Stimulated activated effector memory CD8-positive, alpha-beta T cell treated with anti-CD3 and anti-CD28 coated beads, Interleukin-12 subunit alpha, Interleukin-12 subunit beta, amount 100 ng/mL, for 72 hours (primary cell): ENCODE measurements at regions not wholly inside any gene's neighbourhood (a gene's known extent, or its start where the extent isn't known, plus 50 kb on each side); places are given as distances from the start of the nearest gene placed in this dataset.
"Not testable (repeated sequence)": the region's sequence is repeated elsewhere in the genome, so short reads cannot be mapped to it uniquely, and the experiment has no call there.

Experiments
- ATAC-seq: fragments of 150-1000 bp; cut with Tn5 transposase; 2 replicates; pipeline ENCODE4 v1.10.0; 2021
- DNase-seq, 2 donors: peaks; one replicate each; pipeline ENCODE4 v3.0.0; 2021 to 2022; ENCODE audit warnings: low spot score in 2 of 2
- H3K27ac Mint-ChIP-seq: one replicate; pipeline ENCODE4 v1.8.0; 2022; ENCODE audit warnings: mild to moderate bottlenecking, mixed read lengths
- H3K36me3 Mint-ChIP-seq: one replicate; pipeline ENCODE4 v1.8.0; 2022; ENCODE audit warnings: mild to moderate bottlenecking, mixed read lengths
- H3K4me1 Mint-ChIP-seq: one replicate; pipeline ENCODE4 v1.8.0; 2022; ENCODE audit warnings: mixed read lengths
- H3K4me3 Mint-ChIP-seq: one replicate; pipeline ENCODE4 v1.8.0; 2022; ENCODE audit warnings: mild to moderate bottlenecking, mixed read lengths
- H3K9me3 Mint-ChIP-seq: one replicate; pipeline ENCODE4 v1.8.0; 2022; ENCODE audit warnings: mixed read lengths

DNA sequence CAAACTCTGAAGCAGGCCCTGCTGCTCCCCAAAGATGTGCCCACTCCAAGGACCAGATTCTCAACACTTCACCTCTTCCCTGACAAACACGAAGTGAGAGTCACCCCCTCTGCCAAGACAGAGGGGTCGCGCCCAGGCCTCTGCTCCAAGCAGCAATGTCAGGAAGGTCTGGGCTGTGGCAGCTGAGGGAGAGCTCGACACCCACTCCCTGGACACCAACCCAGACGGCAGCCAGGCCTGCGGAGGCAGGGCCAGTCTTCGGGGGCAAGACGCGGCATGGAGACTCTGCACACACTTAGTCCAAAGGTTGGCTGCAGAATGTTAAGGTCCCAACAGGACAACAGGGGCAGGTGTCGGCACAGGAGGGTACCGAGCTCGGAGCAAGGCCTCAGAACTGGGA is 144.2 kb downstream of the DLL1 start:
- H3K9me3 Mint-ChIP-seq: peaks cover 12% of the 10 kb centered on the region
- ATAC-seq: no peak
- no peak for DNase-seq
- H3K4me1 Mint-ChIP-seq: peaks cover 61% of the 10 kb centered on the region
- peak overlapping the region; percentile 99 for H3K27ac Mint-ChIP-seq
- peak overlapping the region; percentile 81 for H3K4me3 Mint-ChIP-seq
- H3K36me3 Mint-ChIP-seq: peaks cover 38% of the 10 kb centered on the region

- Mint-ChIP-seq H3K36me3 (peaks cover 38% of the 10 kb centered on the region), H3K4me1 (peaks cover 61% of the 10 kb centered on the region), H3K4me3 (peak overlapping the region; percentile 81), H3K27ac (peak overlapping the region; percentile 99), H3K9me3 (peaks cover 12% of the 10 kb centered on the region)
- not testable (repeated sequence) for ATAC-seq, DNase-seq
These were observed 144.7 kb downstream of the DLL1 start for GRCh38 chr6:170146131-170146530.

DNA sequence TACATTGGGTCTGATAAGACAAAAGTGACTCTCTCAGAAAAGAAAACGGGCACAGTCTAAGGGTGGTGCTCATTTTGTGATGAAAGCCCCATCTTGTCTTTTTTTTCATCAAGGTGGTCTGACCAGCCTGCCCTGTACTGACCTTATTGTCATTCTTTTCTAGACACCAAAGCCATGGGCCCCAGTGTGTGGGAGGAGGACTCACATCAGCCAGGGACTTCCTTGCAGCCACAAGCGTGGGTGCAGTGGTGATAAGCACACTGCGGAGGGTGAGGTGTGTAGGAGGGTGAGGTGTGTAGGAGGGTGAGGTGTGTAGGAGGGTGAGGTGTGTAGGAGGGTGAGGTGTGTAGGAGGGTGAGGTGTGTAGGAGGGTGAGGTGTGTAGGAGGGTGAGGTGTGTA is 145.2 kb downstream of the DLL1 start:
- Mint-ChIP-seq H3K4me1 (peaks cover 61% of the 10 kb centered on the region), H3K27ac (peak overlapping the region; percentile 99), H3K36me3 (peaks cover 38% of the 10 kb centered on the region), H3K9me3 (peaks cover 12% of the 10 kb centered on the region), H3K4me3 (peak overlapping the region; percentile 42)
- peak; percentile 14 for ATAC-seq
- not testable (repeated sequence) for DNase-seq

GRCh38 chr6:170145272-170145592 is 145.6 kb downstream of the DLL1 start:
- Mint-ChIP-seq H3K4me1 (peaks cover 59% of the 10 kb centered on the region), H3K27ac (peak overlapping the region; percentile 99), H3K36me3 (peaks cover 38% of the 10 kb centered on the region), H3K4me3 (peak overlapping the region; percentile 42), H3K9me3 (peaks cover 12% of the 10 kb centered on the region)
- DNase-seq (no peak), ATAC-seq (no peak)

DNA sequence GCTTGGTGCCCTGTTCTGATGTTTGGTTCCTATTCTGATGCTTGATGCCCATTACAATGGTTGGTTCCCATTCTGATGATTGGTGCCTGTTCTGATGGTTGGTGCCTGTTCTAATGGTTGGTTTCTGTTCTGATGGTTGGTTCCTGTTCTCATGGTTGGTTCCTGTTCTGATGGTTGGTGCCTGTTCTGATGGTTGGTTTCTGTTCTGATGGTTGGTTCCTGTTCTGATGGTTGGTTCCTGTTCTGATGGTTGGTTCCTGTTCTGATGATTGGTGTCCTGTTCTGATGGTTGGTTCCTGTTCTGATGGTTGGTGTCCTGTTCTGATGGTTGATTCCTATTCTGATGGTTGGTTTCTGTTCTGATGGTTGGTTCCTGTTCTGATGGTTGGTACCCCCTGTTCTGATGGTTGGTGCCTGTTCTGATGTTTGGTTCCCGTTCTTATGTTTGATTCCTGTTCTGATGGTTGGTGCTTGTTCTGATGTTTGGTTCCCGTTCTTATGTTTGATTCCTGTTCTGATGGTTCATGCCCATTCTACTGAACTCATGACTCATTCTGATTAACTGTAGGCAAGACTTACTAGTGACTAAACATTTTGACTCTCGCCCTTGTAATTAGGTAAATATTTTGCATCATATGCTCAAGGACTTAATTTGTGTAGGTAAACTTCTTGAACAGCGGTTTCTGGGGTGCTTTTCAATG is 146.2 kb downstream of the DLL1 start:
- ATAC-seq (no peak), DNase-seq (no peak)
- Mint-ChIP-seq H3K36me3 (peaks cover 38% of the 10 kb centered on the region), H3K4me3 (peak overlapping the region; percentile 42), H3K9me3 (peaks cover 12% of the 10 kb centered on the region), H3K4me1 (peaks cover 54% of the 10 kb centered on the region), H3K27ac (peak overlapping the region; percentile 99)

GRCh38 chr6:170143401-170144150 is 147.3 kb downstream of the DLL1 start:
- H3K9me3 Mint-ChIP-seq: peaks cover 12% of the 10 kb centered on the region
- ATAC-seq: no peak
- peaks cover 35% of the 10 kb centered on the region for H3K36me3 Mint-ChIP-seq
- no peak overlapping the region for H3K4me3 Mint-ChIP-seq
- H3K27ac Mint-ChIP-seq: no peak overlapping the region
- no peak for DNase-seq
- peaks cover 43% of the 10 kb centered on the region for H3K4me1 Mint-ChIP-seq

DNA sequence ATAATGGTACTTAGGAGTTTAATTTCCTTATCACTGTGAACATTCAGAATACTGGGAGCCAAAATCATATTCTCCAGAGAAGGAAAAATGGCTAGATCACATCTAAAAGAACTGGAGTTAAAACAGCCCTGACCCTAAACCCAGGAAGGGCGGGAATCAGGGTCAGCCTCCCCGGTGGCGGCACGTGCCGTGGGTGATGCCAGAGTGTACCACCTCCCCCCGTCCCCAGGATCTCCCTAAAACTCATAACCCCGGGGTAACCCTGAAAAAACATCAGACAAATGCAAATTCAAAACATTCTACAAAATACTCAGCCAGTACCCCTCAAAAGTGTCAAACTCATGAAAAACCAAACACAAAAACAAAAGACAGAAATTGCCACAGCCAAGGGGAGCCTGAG is 148.3 kb downstream of the DLL1 start:
- Mint-ChIP-seq H3K4me3 (no peak overlapping the region), H3K27ac (no peak overlapping the region), H3K4me1 (peaks cover 32% of the 10 kb centered on the region), H3K9me3 (peaks cover 12% of the 10 kb centered on the region), H3K36me3 (peaks cover 25% of the 10 kb centered on the region)
- DNase-seq (no peak), ATAC-seq (no peak)

DNA sequence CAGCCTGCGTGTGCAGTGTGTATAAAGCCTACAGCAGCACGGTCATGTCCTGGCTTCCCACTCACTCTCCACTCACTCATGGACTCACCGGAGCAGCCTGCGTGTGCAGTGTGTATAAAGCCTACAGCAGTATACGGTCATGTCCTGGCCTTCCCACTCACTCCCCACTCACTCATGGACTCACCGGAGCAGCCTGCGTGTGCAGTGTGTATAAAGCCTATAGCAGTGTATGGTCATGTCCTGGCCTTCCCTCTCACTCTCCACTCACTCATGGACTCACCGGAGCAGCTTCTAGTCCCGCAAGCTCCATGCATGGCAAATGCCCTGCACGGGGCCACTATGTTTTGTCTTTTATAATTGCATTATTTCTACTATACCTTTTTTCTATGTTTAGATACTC is 149.8 kb downstream of the DLL1 start:
- H3K9me3 Mint-ChIP-seq: peaks cover 12% of the 10 kb centered on the region
- DNase-seq, ATAC-seq, H3K27ac Mint-ChIP-seq, H3K4me3 Mint-ChIP-seq, H3K36me3 Mint-ChIP-seq: not testable (repeated sequence)
- H3K4me1 Mint-ChIP-seq: peaks cover 19% of the 10 kb centered on the region

DNA sequence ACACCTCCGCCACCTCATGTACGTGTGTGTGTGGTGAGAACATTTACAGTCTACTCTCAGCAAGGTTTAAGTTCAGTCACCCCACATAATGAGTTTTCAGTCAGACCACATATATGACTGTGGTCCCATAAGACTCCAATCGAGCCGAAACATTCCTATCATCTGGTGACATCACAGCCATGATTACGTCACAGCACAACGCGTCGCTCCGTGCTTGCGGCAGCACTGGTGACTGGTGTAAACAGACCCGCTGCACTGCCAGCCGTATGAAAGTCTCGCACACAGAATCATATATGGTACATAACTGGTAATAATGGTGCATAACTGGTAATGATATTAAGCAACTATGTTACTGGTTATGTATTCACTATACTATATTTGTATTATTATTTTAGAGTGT is 150.7 kb downstream of the DLL1 start:
- H3K27ac Mint-ChIP-seq: no peak overlapping the region
- H3K4me1 Mint-ChIP-seq: peaks cover 9% of the 10 kb centered on the region
- DNase-seq (no peak), ATAC-seq (no peak)
- H3K9me3 Mint-ChIP-seq: peaks cover 7% of the 10 kb centered on the region
- H3K36me3 Mint-ChIP-seq: peaks cover under 1% of the 10 kb centered on the region
- H3K4me3 Mint-ChIP-seq: no peak overlapping the region

- H3K36me3 Mint-ChIP-seq: no peaks in the 10 kb centered on the region
- no peak for DNase-seq
These were observed 151.3 kb downstream of the DLL1 start for GRCh38 chr6:170139531-170139930.

DNA sequence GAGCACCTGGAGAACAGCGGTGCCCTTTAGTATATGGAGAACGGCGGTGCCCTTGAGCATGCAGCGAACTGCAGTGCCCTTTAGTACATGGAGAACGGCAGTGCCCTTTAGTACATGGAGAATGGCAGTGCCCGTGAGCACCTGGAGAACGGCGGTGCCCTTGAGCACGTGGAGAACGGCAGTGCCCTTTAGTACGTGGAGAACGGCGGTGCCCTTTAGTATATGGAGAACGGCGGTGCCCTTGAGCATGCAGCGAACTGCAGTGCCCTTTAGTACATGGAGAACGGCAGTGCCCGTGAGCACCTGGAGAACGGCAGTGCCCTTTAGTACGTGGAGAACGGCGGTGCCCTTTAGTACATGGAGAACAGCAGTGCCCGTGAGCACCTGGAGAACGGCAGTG is 151.8 kb downstream of the DLL1 start:
- H3K9me3 Mint-ChIP-seq, H3K36me3 Mint-ChIP-seq, H3K27ac Mint-ChIP-seq, H3K4me1 Mint-ChIP-seq, DNase-seq, H3K4me3 Mint-ChIP-seq, ATAC-seq: not testable (repeated sequence)

More at GRCh38 chr6:170139531-170139930, 151.3 kb downstream of the DLL1 start:
- peaks cover 2% of the 10 kb centered on the region for H3K9me3 Mint-ChIP-seq
- peaks cover 3% of the 10 kb centered on the region for H3K4me1 Mint-ChIP-seq
- no peak overlapping the region for H3K27ac Mint-ChIP-seq
- ATAC-seq: no peak
- H3K4me3 Mint-ChIP-seq: no peak overlapping the region

DNA sequence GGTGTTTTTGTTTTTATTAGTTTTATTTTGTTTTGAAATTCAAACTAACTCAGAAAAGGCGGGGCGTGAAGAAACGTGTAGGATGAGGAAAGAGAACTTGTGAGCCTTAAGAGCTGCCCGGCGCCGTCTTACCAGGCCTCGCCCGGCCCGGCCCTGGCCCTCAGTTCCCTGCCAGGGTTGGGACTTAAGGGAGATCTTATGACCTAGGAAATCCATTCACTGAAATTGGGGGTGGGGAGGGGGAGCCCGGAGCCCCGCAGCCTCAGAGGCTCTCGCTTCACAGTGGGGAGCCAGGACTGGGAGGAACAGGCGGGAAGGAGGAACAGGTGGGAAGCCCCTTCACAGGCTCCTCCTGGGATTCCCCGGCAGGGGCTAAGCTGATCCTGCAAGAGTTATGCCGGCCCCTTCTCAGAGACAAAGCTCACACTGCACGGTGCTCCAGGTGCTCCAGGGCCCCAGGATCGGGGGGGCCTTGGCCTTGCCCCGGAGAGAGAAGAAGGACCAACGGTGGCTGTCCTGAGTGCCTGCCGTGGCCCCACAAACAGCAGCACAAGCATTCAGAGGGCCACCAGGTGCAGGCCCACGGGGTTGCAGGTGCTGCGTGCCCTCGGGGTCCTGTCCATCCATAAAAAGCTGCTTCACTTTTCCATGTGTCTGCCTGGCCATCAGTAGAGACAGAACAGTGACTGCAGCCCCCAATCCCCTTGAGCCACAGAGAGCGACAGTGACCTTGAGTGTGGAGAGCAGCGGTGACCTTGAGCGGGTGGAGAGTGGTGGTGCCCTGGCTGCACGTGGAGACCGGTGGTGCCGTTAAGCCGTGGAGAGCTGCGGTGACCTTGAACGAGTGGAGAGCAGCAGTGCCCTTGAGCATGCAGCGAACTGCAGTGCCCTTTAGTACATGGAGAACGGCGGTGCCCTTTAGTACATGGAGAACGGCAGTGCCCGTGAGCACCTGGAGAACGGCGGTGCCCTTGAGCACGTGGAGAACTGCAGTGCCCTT is 152.7 kb downstream of the DLL1 start:
- H3K4me3 Mint-ChIP-seq: no peak overlapping the region
- no peaks in the 10 kb centered on the region for H3K36me3 Mint-ChIP-seq
- H3K4me1 Mint-ChIP-seq: no peaks in the 10 kb centered on the region
- no peak overlapping the region for H3K27ac Mint-ChIP-seq
- no peaks in the 10 kb centered on the region for H3K9me3 Mint-ChIP-seq
- no peak for DNase-seq
- no peak for ATAC-seq

GRCh38 chr6:170137176-170137891 is 153.5 kb downstream of the DLL1 start:
- Mint-ChIP-seq H3K4me1 (no peaks in the 10 kb centered on the region), H3K4me3 (no peak overlapping the region), H3K9me3 (no peaks in the 10 kb centered on the region), H3K27ac (no peak overlapping the region), H3K36me3 (no peaks in the 10 kb centered on the region)
- ATAC-seq (no peak), DNase-seq (no peak)

DNA sequence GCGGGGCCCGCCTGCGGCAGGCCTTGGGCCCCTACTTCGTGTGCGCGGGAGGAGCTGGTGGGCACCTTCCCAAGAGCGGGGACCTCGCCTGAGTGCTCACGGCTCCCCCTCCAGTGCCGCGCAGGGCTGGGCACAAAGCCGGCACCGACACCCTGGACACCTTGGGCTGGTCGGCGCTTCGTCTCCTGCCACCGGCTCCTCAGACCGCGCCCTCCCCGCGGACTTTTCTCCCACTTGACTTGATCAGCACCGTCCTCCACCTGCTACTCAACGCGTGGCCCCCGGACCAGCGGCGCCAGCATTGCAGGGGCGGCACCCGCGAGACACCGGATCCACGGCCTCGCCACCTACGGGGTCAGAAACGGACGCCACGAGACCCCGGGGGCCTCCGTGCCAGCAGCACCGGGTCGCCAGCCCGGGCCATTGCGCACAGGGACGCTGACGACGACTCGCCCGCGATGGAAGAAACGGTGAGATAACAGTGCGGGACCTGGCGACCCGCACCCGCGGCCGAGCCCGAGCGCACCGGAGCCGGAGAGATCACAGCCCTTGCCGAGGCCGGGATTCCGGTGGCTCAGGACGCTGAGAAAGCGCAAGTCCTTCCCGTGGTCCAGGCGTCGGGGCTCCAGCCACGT is 154.2 kb downstream of the DLL1 start:
- Mint-ChIP-seq H3K4me3 (no peak overlapping the region), H3K9me3 (no peaks in the 10 kb centered on the region), H3K4me1 (no peaks in the 10 kb centered on the region), H3K36me3 (no peaks in the 10 kb centered on the region), H3K27ac (no peak overlapping the region)
- no peak for DNase-seq
- no peak for ATAC-seq
